Uterus (tissue), 2 donors: ENCODE measurements at regions not wholly inside any gene's neighbourhood (a gene's known extent, or its start where the extent isn't known, plus 50 kb on each side); places are given as distances from the start of the nearest gene placed in this dataset.

Source experiments
- CTCF ChIP-seq, 4 experiments: fragments of 200-600 bp in 2 of 4; fragments of 450-650 bp in 2 of 4; sonication (generic) in 2 of 4; IDR thresholded peaks; one replicate each; pipeline ENCODE4 v1.5.1; 2016 to 2019; ENCODE audit warnings: antibody characterized with exemption in 4 of 4, mild to moderate bottlenecking in 2 of 4, moderate library complexity in 1 of 4
- POLR2A ChIP-seq, 2 donors: fragments of 450-650 bp; IDR thresholded peaks; one replicate each; pipeline ENCODE4 v1.6.1; 2016; ENCODE audit warnings: antibody characterized with exemption in 2 of 2, mild to moderate bottlenecking in 1 of 2, moderate library complexity in 1 of 2

- no peak for TF ChIP-seq POLR2A (IDR thresholded peaks at IDR 0.05)
- no peak for TF ChIP-seq CTCF (IDR thresholded peaks at IDR 0.05)
Observed at GRCh38 chr12:83528571-83528970, 841.9 kb downstream of the TMTC2 start.
